Transverse colon (tissue), 4 donors: ENCODE measurements at regions not wholly inside any gene's neighbourhood (a gene's known extent, or its start where the extent isn't known, plus 50 kb on each side); places are given as distances from the start of the nearest gene placed in this dataset.

ENCODE experiments used
- EP300 ChIP-seq: sonication (generic); formaldehyde crosslinking; IDR thresholded peaks from one replicate; pipeline ENCODE4 v1.6.1; 2017; ENCODE audit warnings: antibody characterized with exemption, low read depth
- POLR2A ChIP-seq: fragments of 450-650 bp; IDR thresholded peaks from one replicate; pipeline ENCODE4 v1.6.1; 2016; ENCODE audit warnings: antibody characterized with exemption, mild to moderate bottlenecking, moderate library complexity
- POLR2AphosphoS5 ChIP-seq, 3 donors: sonication (generic); formaldehyde crosslinking; IDR thresholded peaks; one replicate each; pipeline ENCODE4 v1.6.1; 2016; ENCODE audit warnings: antibody characterized with exemption in 3 of 3
- TF ChIP-seq, protein P1 (sequence below), 5 experiments: fragments of 200-600 bp in 3 of 5; fragments of 450-650 bp in 2 of 5; sonication (generic) in 3 of 5; IDR thresholded peaks; 1 replicate in 2 of 5; 2 replicates in 3 of 5; pipeline ENCODE4 v1.5.1; 2016 to 2017; ENCODE audit warnings: antibody characterized with exemption in 5 of 5, inconsistent platforms in 3 of 5, mild to moderate bottlenecking in 2 of 5, moderate library complexity in 1 of 5

DNA sequence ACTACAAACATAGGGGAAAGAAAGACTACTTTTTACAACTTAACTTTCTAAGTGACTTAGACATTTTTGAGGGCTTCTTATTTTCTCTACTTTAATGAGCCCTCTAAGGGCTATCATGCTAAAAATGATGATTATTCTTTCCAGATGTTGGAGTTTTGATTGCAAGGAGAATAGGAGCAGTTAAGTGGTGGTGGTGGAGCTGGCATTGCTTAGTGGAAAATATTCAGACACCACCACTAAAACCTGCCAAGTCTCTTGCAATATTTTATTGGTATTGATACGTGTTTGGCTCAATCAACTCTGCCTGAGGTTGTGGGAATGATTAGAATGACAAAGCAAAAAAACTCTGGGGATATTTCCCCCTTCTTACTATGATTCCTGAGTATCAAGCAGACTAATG is 82.6 kb upstream of the PTGFR start:
- TF ChIP-seq, protein P1, sequence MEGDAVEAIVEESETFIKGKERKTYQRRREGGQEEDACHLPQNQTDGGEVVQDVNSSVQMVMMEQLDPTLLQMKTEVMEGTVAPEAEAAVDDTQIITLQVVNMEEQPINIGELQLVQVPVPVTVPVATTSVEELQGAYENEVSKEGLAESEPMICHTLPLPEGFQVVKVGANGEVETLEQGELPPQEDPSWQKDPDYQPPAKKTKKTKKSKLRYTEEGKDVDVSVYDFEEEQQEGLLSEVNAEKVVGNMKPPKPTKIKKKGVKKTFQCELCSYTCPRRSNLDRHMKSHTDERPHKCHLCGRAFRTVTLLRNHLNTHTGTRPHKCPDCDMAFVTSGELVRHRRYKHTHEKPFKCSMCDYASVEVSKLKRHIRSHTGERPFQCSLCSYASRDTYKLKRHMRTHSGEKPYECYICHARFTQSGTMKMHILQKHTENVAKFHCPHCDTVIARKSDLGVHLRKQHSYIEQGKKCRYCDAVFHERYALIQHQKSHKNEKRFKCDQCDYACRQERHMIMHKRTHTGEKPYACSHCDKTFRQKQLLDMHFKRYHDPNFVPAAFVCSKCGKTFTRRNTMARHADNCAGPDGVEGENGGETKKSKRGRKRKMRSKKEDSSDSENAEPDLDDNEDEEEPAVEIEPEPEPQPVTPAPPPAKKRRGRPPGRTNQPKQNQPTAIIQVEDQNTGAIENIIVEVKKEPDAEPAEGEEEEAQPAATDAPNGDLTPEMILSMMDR (IDR thresholded peaks at IDR 0.05), result no peak
- TF ChIP-seq POLR2A (no peak), EP300 (no peak), POLR2AphosphoS5 (IDR thresholded peaks at IDR 0.05) (no peak)
